Lower leg skin (tissue), 4 donors: ENCODE measurements at regions not wholly inside any gene's neighbourhood (a gene's known extent, or its start where the extent isn't known, plus 50 kb on each side); places are given as distances from the start of the nearest gene placed in this dataset.
A peak's percentile ranks its signal among the peaks of the same experiment; 100 is the strongest.

ENCODE experiments used
- DNase-seq, 2 donors: peaks; one replicate each; pipeline ENCODE4 v3.0.0-alpha.2; 2019; ENCODE audit warnings: low spot score in 2 of 2
- H3K4me3 ChIP-seq: fragments of 200-600 bp; sonication (generic); 2 replicates; pipeline ENCODE4 v1.5.1; 2017; ENCODE audit warnings: mild to moderate bottlenecking, low read depth; ENCODE audit not compliant: poor library complexity, severe bottlenecking
- POLR2A ChIP-seq, 2 donors: fragments of 450-650 bp; IDR thresholded peaks; one replicate each; pipeline ENCODE4 v1.6.1; 2016 to 2017; ENCODE audit warnings: antibody characterized with exemption in 2 of 2, mild to moderate bottlenecking in 1 of 2, moderate library complexity in 1 of 2
- WGBS, 2 donors: methylation state at CpG; one replicate each; pipeline ENCODE4 v1.1.5; 2018; 5-methylcytosine and 5-hydroxymethylcytosine counted together
- intact Hi-C: fragments of 100-400 bp; cut with DNase I; formaldehyde crosslinking; loops from one replicate; pipeline ENCODE4 v1.15.0; 2023; ENCODE audit warnings: low total_unique reads
- TF ChIP-seq, protein P1 (sequence below), 3 donors: fragments of 450-650 bp; IDR thresholded peaks; one replicate each; pipeline ENCODE4 v1.5.1; 2016; ENCODE audit warnings: antibody characterized with exemption in 3 of 3, mild to moderate bottlenecking in 3 of 3, moderate library complexity in 2 of 3

DNA sequence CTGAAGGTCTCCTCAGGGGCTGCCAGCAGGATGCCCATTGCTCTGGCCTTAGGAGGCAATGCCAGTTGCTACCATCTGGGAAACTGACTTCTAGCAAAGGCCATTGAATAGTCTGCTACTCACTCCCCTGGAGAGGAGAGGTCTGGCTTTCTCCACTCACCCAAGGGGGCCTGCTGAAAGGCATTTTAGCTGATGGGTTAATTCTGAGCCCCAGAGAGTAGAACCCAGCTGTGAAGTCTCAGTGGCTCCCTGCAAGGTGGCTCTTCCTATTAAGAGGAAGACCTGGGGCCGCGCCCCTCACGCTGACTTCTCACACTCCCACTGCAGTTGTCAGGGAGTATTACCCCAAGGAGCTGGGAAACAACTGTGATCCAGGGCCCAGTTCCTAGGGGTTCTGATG is 213.3 kb upstream of the GALNT2 start:
- peak in 1 of 2 donors; percentile 56 for DNase-seq
- 79 to 88% methylated on average over 3 of the region's 3 CpGs for WGBS, 2 donors
- TF ChIP-seq, protein P1, sequence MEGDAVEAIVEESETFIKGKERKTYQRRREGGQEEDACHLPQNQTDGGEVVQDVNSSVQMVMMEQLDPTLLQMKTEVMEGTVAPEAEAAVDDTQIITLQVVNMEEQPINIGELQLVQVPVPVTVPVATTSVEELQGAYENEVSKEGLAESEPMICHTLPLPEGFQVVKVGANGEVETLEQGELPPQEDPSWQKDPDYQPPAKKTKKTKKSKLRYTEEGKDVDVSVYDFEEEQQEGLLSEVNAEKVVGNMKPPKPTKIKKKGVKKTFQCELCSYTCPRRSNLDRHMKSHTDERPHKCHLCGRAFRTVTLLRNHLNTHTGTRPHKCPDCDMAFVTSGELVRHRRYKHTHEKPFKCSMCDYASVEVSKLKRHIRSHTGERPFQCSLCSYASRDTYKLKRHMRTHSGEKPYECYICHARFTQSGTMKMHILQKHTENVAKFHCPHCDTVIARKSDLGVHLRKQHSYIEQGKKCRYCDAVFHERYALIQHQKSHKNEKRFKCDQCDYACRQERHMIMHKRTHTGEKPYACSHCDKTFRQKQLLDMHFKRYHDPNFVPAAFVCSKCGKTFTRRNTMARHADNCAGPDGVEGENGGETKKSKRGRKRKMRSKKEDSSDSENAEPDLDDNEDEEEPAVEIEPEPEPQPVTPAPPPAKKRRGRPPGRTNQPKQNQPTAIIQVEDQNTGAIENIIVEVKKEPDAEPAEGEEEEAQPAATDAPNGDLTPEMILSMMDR (IDR thresholded peaks at IDR 0.05): no peak
- no peak for TF ChIP-seq POLR2A (IDR thresholded peaks at IDR 0.05)
- intact Hi-C loops: no loop called here
- H3K4me3 ChIP-seq: no peak overlapping the region

DNA sequence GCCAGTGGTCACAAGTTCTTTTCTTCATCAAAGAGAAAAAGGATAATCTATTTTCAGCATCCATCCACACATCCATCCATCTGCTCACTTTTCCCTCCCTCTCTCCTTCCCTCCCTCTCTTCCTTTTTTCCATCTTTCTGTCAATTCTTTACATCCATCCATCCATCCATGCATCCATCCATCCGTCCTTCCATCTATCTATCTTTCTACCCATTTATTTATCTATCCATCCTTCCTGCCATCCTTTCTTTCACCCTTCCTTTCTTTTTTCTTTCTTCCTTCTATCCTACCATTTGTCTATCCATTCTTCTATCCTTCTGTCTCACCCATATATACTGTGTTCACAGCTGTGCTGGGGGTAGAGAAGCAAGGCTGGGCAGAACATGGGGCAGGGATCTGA is 212.4 kb upstream of the GALNT2 start:
- TF ChIP-seq, protein P1 (IDR thresholded peaks at IDR 0.05): no peak
- TF ChIP-seq POLR2A (IDR thresholded peaks at IDR 0.05): no peak
- WGBS, 2 donors: 88 to 93% methylated on average over 1 of the region's 1 CpG
- intact Hi-C loops: no loop called here
- no peak for DNase-seq
- H3K4me3 ChIP-seq: no peak overlapping the region

DNA sequence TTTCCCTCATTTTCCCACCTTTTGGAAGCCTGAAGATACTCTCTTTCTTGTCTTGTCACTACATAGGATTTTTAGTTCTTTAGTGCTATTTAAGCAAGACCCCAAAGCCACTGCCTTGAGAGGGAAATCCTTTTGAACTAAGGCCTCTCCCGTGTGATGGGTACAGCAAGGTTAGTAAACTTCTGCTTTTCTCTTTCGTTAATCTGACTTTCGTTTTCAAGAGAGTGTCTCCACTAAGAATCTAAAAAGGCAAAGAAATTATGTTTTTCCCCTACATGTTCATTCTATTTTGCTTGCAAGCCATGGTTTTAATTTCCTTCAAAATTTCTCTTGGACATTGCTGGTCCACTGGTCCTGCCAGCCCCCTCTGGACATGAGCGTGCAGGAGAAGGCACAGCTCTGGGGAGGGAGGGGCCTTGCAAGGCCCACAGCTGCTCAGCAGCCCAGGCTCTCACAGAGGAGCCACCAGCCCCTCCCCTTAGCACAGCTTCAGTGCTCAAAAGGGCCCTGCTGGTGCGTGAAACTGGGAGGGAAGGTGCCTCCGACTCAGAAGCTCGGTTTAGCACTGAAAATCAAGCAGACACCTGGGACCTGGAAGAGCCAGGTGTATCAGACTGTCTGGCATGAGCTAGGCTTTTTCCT is 210.9 kb upstream of the GALNT2 start:
- no peak overlapping the region for H3K4me3 ChIP-seq
- TF ChIP-seq, protein P1 (IDR thresholded peaks at IDR 0.05): no peak
- TF ChIP-seq POLR2A (IDR thresholded peaks at IDR 0.05): no peak
- WGBS, 2 donors: 65% methylated on average over 7 of the region's 7 CpGs
- intact Hi-C loops: no loop called here
- peak in 1 of 2 donors; percentile 70 for DNase-seq

DNA sequence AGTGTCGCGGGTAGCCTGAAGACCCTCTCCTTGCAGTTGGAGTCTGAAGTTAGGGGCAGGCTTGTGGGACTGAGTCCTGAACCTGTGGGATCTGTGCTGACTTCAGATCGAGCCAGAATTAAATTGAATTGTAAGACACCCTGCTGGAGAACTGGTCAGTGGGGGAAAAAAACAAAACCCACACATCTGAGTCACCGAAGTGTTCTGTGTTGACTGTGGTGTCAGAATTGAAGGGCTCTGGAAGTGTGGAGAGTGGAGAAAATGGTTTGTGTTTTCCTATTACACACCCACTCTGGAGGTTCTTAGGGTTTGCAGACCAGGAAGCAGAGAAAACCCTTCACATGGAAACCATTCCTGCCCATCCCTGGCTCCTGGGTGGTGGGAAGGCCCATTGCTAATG is 209.5 kb upstream of the GALNT2 start:
- 94% methylated on average over 4 of the region's 4 CpGs for WGBS, 2 donors
- TF ChIP-seq POLR2A (IDR thresholded peaks at IDR 0.05): no peak
- TF ChIP-seq, protein P1 (IDR thresholded peaks at IDR 0.05): no peak
- intact Hi-C loops: no loop called here
- DNase-seq: peak in 1 of 2 donors; percentile 73
- H3K4me3 ChIP-seq: no peak overlapping the region

DNA sequence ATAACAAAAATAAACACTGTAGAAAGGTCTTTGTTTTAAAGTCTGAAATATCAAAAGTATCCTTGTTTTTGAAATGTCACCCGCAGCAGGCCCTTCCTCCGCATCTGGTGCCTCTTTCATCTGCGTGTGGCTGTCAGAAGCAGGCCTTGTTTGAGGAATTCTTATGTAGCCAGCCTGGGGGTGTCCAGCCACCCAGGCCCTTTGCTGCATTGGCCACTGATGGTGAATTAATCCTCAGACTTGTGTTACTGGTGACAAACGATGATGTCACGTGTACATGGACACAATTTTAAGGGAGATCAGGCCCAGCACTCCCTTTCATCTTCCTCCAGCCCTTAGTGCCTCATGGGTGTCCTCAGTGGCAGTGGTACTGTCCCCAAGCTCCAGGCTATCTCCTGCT is 208.0 kb upstream of the GALNT2 start:
- intact Hi-C loops: no loop called here
- 83 to 85% methylated on average over 5 of the region's 5 CpGs for WGBS, 2 donors
- DNase-seq: no peak

More for the DNA sequence above, 208.0 kb upstream of the GALNT2 start:
- H3K4me3 ChIP-seq: no peak overlapping the region
- no peak for TF ChIP-seq POLR2A (IDR thresholded peaks at IDR 0.05)
- TF ChIP-seq, protein P1 (IDR thresholded peaks at IDR 0.05): no peak
